ENCODE measurements at regions not wholly inside any gene's neighbourhood (a gene's known extent, or its start where the extent isn't known, plus 50 kb on each side); places are given as distances from the start of the nearest gene placed in this dataset.

- Mint-ChIP-seq H3K4me1 (ENCODE audit: low read depth, unreplicated experiment) (peaks cover 9% of the 10 kb centered on the region), H3K36me3 (ENCODE audit: insufficient read depth, unreplicated experiment) (no peaks in the 10 kb centered on the region), H3K4me3 (ENCODE audit: low read depth, unreplicated experiment) (no peak overlapping the region), H3K27ac (ENCODE audit: unreplicated experiment) (no peak overlapping the region), H3K9me3 (ENCODE audit: low read depth, unreplicated experiment) (no peaks in the 10 kb centered on the region), H3K27me3 (ENCODE audit: unreplicated experiment) (no peaks in the 10 kb centered on the region)
- intact Hi-C loops (cut with micrococcal nuclease; ENCODE audit: unreplicated experiment), result no loop called here
- CTCF ChIA-PET, result interaction anchor here (0.5 to 0.7 kb wide), 2 partner anchors 15 to 200 kb away, joined by 3 to 5 read pairs; no protein-coding TSS in a partner anchor
- no TSS peak for BruUV-seq (replicated peaks)
- TF ChIP-seq CTCF (IDR thresholded peaks at IDR 0.05; ENCODE audit: unreplicated experiment), result no peak
- DNase-seq, result no peak
These were observed 64.4 kb upstream of the PRICKLE2 start for GRCh38 chr3:64289622-64290021.

GRCh38 chr3:64278625-64279024, 53.4 kb upstream of the PRICKLE2 start:
- intact Hi-C loops (cut with micrococcal nuclease; ENCODE audit: unreplicated experiment), result no loop called here
- Mint-ChIP-seq H3K4me1 (ENCODE audit: low read depth, unreplicated experiment) (no peaks in the 10 kb centered on the region), H3K4me3 (ENCODE audit: low read depth, unreplicated experiment) (no peak overlapping the region), H3K9me3 (ENCODE audit: low read depth, unreplicated experiment) (peaks cover 3% of the 10 kb centered on the region), H3K27me3 (ENCODE audit: unreplicated experiment) (peaks cover 2% of the 10 kb centered on the region), H3K27ac (ENCODE audit: unreplicated experiment) (no peak overlapping the region), H3K36me3 (ENCODE audit: insufficient read depth, unreplicated experiment) (no peaks in the 10 kb centered on the region)
- TF ChIP-seq CTCF (IDR thresholded peaks at IDR 0.05; ENCODE audit: unreplicated experiment), result no peak
- DNase-seq, result no peak
- no TSS peak for BruUV-seq (replicated peaks)
- CTCF ChIA-PET, result no interaction called here

DNA sequence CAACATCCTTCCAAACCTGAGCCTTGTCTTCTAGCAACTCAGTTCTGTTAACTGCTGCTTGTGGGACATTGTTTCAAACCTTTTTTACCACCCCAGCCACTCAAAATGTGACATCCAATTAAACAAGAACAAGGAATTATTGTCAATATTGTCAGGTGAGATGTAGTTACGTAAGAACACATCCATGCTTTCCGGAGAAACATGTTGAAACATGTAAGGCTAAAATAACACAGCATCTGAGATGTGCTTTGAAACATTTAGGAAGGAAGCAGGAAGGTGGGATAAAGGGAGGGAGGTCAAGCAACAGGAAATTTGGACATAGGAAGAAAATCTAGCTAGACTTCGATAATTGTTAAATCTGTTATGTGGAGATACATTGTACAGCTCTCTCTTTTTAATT, 50.9 kb upstream of the PRICKLE2 start:
- no peak overlapping the region for H3K27ac Mint-ChIP-seq (ENCODE audit: unreplicated experiment)
- no peak for TF ChIP-seq CTCF (IDR thresholded peaks at IDR 0.05; ENCODE audit: unreplicated experiment)
- no TSS peak for BruUV-seq (replicated peaks)
- H3K36me3 Mint-ChIP-seq (ENCODE audit: insufficient read depth, unreplicated experiment), result no peaks in the 10 kb centered on the region
- CTCF ChIA-PET, result no interaction called here
- intact Hi-C loops (cut with micrococcal nuclease; ENCODE audit: unreplicated experiment), result no loop called here
- H3K9me3 Mint-ChIP-seq (ENCODE audit: low read depth, unreplicated experiment), result peaks cover 3% of the 10 kb centered on the region
- peaks cover 25% of the 10 kb centered on the region for H3K27me3 Mint-ChIP-seq (ENCODE audit: unreplicated experiment)
- no peak for DNase-seq
- H3K4me1 Mint-ChIP-seq (ENCODE audit: low read depth, unreplicated experiment), result no peaks in the 10 kb centered on the region
- no peak overlapping the region for H3K4me3 Mint-ChIP-seq (ENCODE audit: low read depth, unreplicated experiment)
